ENCODE measurements at regions not wholly inside any gene's neighbourhood (a gene's known extent, or its start where the extent isn't known, plus 50 kb on each side); places are given as distances from the start of the nearest gene placed in this dataset.

- TF ChIP-seq CTCF (IDR thresholded peaks at IDR 0.05), result no peak
- TF ChIP-seq POLR2A (IDR thresholded peaks at IDR 0.05), result no peak
Measured at GRCh38 chr9:99437145-99437544, 215.1 kb downstream of the SEC61B start.
